ENCODE measurements at regions not wholly inside any gene's neighbourhood (a gene's known extent, or its start where the extent isn't known, plus 50 kb on each side); places are given as distances from the start of the nearest gene placed in this dataset.
"Not testable (repeated sequence)": the region's sequence is repeated elsewhere in the genome, so short reads cannot be mapped to it uniquely, and the experiment has no call there.

- peaks cover 72% of the 10 kb centered on the region for H3K4me1 ChIP-seq
- ATAC-seq (no peak), DNase-seq (no peak)
- no peaks in the 10 kb centered on the region for H3K36me3 ChIP-seq (replicated peaks in 1 of 2; ENCODE audit: insufficient read depth in 1 of 2, low read depth in 2 of 2)
- WGBS, 2 donors = 85 to 91% methylated on average over 6 of the region's 6 CpGs
- peak overlapping the region in 2 of 4 donors; percentile 64 to 71 for H3K27ac ChIP-seq
- intact Hi-C loops (cut with DNase I) = no loop called here
- no peaks in the 10 kb centered on the region for H3K27me3 ChIP-seq
- no peak for TF ChIP-seq CTCF (IDR thresholded peaks at IDR 0.05)
- TF ChIP-seq POLR2A (IDR thresholded peaks at IDR 0.05) = no peak
- H3K4me3 ChIP-seq = no peak overlapping the region
- H3K9me3 ChIP-seq = no peaks in the 10 kb centered on the region
Observed at GRCh38 chr1:58966103-58966916, 182.5 kb upstream of the JUN start.

GRCh38 chr1:58966917-58967740 is 183.3 kb upstream of the JUN start:
- WGBS, 2 donors = 63 to 66% methylated on average over 5 of the region's 5 CpGs
- Histone ChIP-seq H3K4me3 (no peak overlapping the region), H3K9me3 (no peaks in the 10 kb centered on the region), H3K27ac (peak overlapping the region in 1 of 4 donors; percentile 90), H3K36me3 (replicated peaks in 1 of 2; ENCODE audit: insufficient read depth in 1 of 2, low read depth in 2 of 2) (no peaks in the 10 kb centered on the region), H3K4me1 (peaks cover 80% of the 10 kb centered on the region), H3K27me3 (no peaks in the 10 kb centered on the region)
- intact Hi-C loops (cut with DNase I) = no loop called here
- ATAC-seq (no peak), DNase-seq (no peak)
- TF ChIP-seq POLR2A (IDR thresholded peaks at IDR 0.05) = no peak
- TF ChIP-seq CTCF (IDR thresholded peaks at IDR 0.05) = no peak

- Histone ChIP-seq H3K27ac (peak overlapping the region; percentile 82 to 90 (median 86)), H3K4me3 (no peak overlapping the region), H3K4me1 (peaks cover 88% of the 10 kb centered on the region), H3K9me3 (no peaks in the 10 kb centered on the region), H3K36me3 (replicated peaks in 1 of 2; ENCODE audit: insufficient read depth in 1 of 2, low read depth in 2 of 2) (no peaks in the 10 kb centered on the region), H3K27me3 (no peaks in the 10 kb centered on the region)
- peak; percentile 87 to 95 (median 93) for DNase-seq
- WGBS, 2 donors = 4 to 11% methylated on average over 4 of the region's 4 CpGs
- intact Hi-C loops (cut with DNase I) = no loop called here
- ATAC-seq = peak; percentile 53
- TF ChIP-seq CTCF (IDR thresholded peaks at IDR 0.05) (peak in 3 of 7 experiments; percentile 19 to 33 (median 19)), POLR2A (IDR thresholded peaks at IDR 0.05) (peak in 1 of 3 donors; percentile 25)
Observed at GRCh38 chr1:58968360-58968952, 184.6 kb upstream of the JUN start.

GRCh38 chr1:58969176-58969575 is 185.3 kb upstream of the JUN start:
- H3K4me3 ChIP-seq; H3K9me3 ChIP-seq; ATAC-seq; H3K27me3 ChIP-seq; DNase-seq; H3K36me3 ChIP-seq (replicated peaks in 1 of 2; ENCODE audit: insufficient read depth in 1 of 2, low read depth in 2 of 2); intact Hi-C loops (cut with DNase I): not testable (repeated sequence)
- peak overlapping the region in 3 of 4 donors; percentile 84 to 90 (median 88) for H3K27ac ChIP-seq
- H3K4me1 ChIP-seq = peaks cover 88% of the 10 kb centered on the region

GRCh38 chr1:58971629-58972140 is 187.8 kb upstream of the JUN start:
- Histone ChIP-seq H3K27ac (peak overlapping the region; percentile 18 to 59 (median 28)), H3K4me3 (no peak overlapping the region), H3K4me1 (peaks cover 88% of the 10 kb centered on the region), H3K9me3 (no peaks in the 10 kb centered on the region), H3K36me3 (replicated peaks in 1 of 2; ENCODE audit: insufficient read depth in 1 of 2, low read depth in 2 of 2) (no peaks in the 10 kb centered on the region), H3K27me3 (no peaks in the 10 kb centered on the region)
- no peak for TF ChIP-seq CTCF (IDR thresholded peaks at IDR 0.05)
- TF ChIP-seq POLR2A (IDR thresholded peaks at IDR 0.05) = peak in 1 of 3 donors; percentile 19
- DNase-seq = peak; percentile 54 to 76 (median 71)
- ATAC-seq = peak; percentile 49
- intact Hi-C loops (cut with DNase I) = no loop called here
- 23 to 40% methylated on average over 4 of the region's 4 CpGs for WGBS, 2 donors
